ENCODE measurements at regions not wholly inside any gene's neighbourhood (a gene's known extent, or its start where the extent isn't known, plus 50 kb on each side); places are given as distances from the start of the nearest gene placed in this dataset.

GRCh38 chr2:238790126-238790832 lies 57.6 kb upstream of the TWIST2 start:
- H3K27ac Mint-ChIP-seq, result no peak overlapping the region
- peaks cover 13% of the 10 kb centered on the region for H3K27me3 Mint-ChIP-seq
- no peaks in the 10 kb centered on the region for H3K4me1 Mint-ChIP-seq
- no peaks in the 10 kb centered on the region for H3K36me3 Mint-ChIP-seq (ENCODE audit: low read depth)
- H3K9me3 Mint-ChIP-seq, result no peaks in the 10 kb centered on the region
- H3K4me3 Mint-ChIP-seq, result no peak overlapping the region
- no peak for ATAC-seq (replicated peaks)

GRCh38 chr2:238790833-238791230 lies 57.1 kb upstream of the TWIST2 start:
- no peaks in the 10 kb centered on the region for H3K9me3 Mint-ChIP-seq
- peaks cover 13% of the 10 kb centered on the region for H3K27me3 Mint-ChIP-seq
- ATAC-seq (replicated peaks), result no peak
- no peaks in the 10 kb centered on the region for H3K4me1 Mint-ChIP-seq
- H3K27ac Mint-ChIP-seq, result no peak overlapping the region
- H3K36me3 Mint-ChIP-seq (ENCODE audit: low read depth), result no peaks in the 10 kb centered on the region
- H3K4me3 Mint-ChIP-seq, result no peak overlapping the region

- Mint-ChIP-seq H3K36me3 (ENCODE audit: low read depth) (no peaks in the 10 kb centered on the region), H3K27me3 (peaks cover 13% of the 10 kb centered on the region), H3K9me3 (no peaks in the 10 kb centered on the region), H3K4me3 (no peak overlapping the region), H3K4me1 (no peaks in the 10 kb centered on the region), H3K27ac (no peak overlapping the region)
- ATAC-seq (replicated peaks), result no peak
Observed at GRCh38 chr2:238791354-238791753, 56.5 kb upstream of the TWIST2 start.

- Mint-ChIP-seq H3K27ac (no peak overlapping the region), H3K4me1 (no peaks in the 10 kb centered on the region), H3K4me3 (no peak overlapping the region), H3K9me3 (no peaks in the 10 kb centered on the region), H3K27me3 (peaks cover 14% of the 10 kb centered on the region), H3K36me3 (ENCODE audit: low read depth) (no peaks in the 10 kb centered on the region)
- ATAC-seq (replicated peaks), result no peak
Observed at GRCh38 chr2:238793306-238793705, 54.6 kb upstream of the TWIST2 start.

GRCh38 chr2:238793801-238794449 lies 54.0 kb upstream of the TWIST2 start:
- Mint-ChIP-seq H3K27ac (no peak overlapping the region), H3K9me3 (no peaks in the 10 kb centered on the region), H3K4me1 (no peaks in the 10 kb centered on the region), H3K36me3 (ENCODE audit: low read depth) (no peaks in the 10 kb centered on the region), H3K4me3 (no peak overlapping the region), H3K27me3 (peaks cover 14% of the 10 kb centered on the region)
- ATAC-seq (replicated peaks), result no peak

- H3K4me3 Mint-ChIP-seq, result no peak overlapping the region
- no peak for ATAC-seq (replicated peaks)
- H3K27me3 Mint-ChIP-seq, result peaks cover 22% of the 10 kb centered on the region
- no peaks in the 10 kb centered on the region for H3K9me3 Mint-ChIP-seq
- H3K4me1 Mint-ChIP-seq, result no peaks in the 10 kb centered on the region
- H3K36me3 Mint-ChIP-seq (ENCODE audit: low read depth), result no peaks in the 10 kb centered on the region
- H3K27ac Mint-ChIP-seq, result no peak overlapping the region
Observed at GRCh38 chr2:238796223-238796885, 51.5 kb upstream of the TWIST2 start.

- H3K27me3 Mint-ChIP-seq, result peaks cover 28% of the 10 kb centered on the region
- H3K4me3 Mint-ChIP-seq, result no peak overlapping the region
- H3K9me3 Mint-ChIP-seq, result no peaks in the 10 kb centered on the region
- H3K36me3 Mint-ChIP-seq (ENCODE audit: low read depth), result no peaks in the 10 kb centered on the region
- ATAC-seq (replicated peaks), result no peak
- no peaks in the 10 kb centered on the region for H3K4me1 Mint-ChIP-seq
- H3K27ac Mint-ChIP-seq, result no peak overlapping the region
Observed at GRCh38 chr2:238797537-238797936, 50.3 kb upstream of the TWIST2 start.

Measured in activated T-helper 17 cell treated with anti-CD3 and anti-CD28 coated beads, Interleukin-2, amount 50 U/mL, for 72 hours (primary cell).